MCF 10A (cell line): ENCODE measurements at regions not wholly inside any gene's neighbourhood (a gene's known extent, or its start where the extent isn't known, plus 50 kb on each side); places are given as distances from the start of the nearest gene placed in this dataset.

Experiments
- BruUV-seq: library from RNA; stranded (reverse); fragments of 400-500 nt; replicated peaks from 2 replicates; lab custom pipeline; 2021; lab: Mats Ljungman, UMichigan
- CTCF ChIA-PET: fragments of 300-600 bp; sonication (Branson Sonifier 250); formaldehyde crosslinking; extraction: SDS; loops from one replicate; lab custom pipeline; 2021; ENCODE audit warnings: antibody characterized with exemption, inconsistent platforms; lab: Yijun Ruan, JAX
- POLR2A ChIA-PET: fragments of 300-600, 350-650 bp; sonication (Branson Sonifier 250); formaldehyde crosslinking; extraction: SDS; loops from one replicate; lab custom pipeline; 2020; ENCODE audit warnings: antibody characterized with exemption, inconsistent platforms; lab: Yijun Ruan, JAX
- DNase-seq: peaks from one replicate; pipeline ENCODE4 v3.0.0-alpha.2; 2018; ENCODE audit not compliant: unreplicated experiment
- H3K27ac Mint-ChIP-seq: one replicate; pipeline ENCODE4 v1.8.0; 2022; ENCODE audit warnings: mild to moderate bottlenecking, low read depth, mixed read lengths; ENCODE audit not compliant: unreplicated experiment
- H3K27me3 Mint-ChIP-seq: one replicate; pipeline ENCODE4 v1.8.0; 2022; ENCODE audit warnings: mixed read lengths; ENCODE audit not compliant: insufficient read depth, unreplicated experiment
- H3K36me3 Mint-ChIP-seq: one replicate; pipeline ENCODE4 v1.8.0; 2022; ENCODE audit warnings: mild to moderate bottlenecking, moderate library complexity, mixed read lengths; ENCODE audit not compliant: insufficient read depth, unreplicated experiment
- H3K4me1 Mint-ChIP-seq: one replicate; pipeline ENCODE4 v1.8.0; 2022; ENCODE audit warnings: mixed read lengths; ENCODE audit not compliant: insufficient read depth, unreplicated experiment
- H3K4me3 Mint-ChIP-seq: one replicate; pipeline ENCODE4 v1.8.0; 2022; ENCODE audit warnings: mild to moderate bottlenecking, moderate library complexity, mixed read lengths; ENCODE audit not compliant: unreplicated experiment
- H3K9me3 Mint-ChIP-seq: one replicate; pipeline ENCODE4 v1.8.0; 2022; ENCODE audit warnings: mixed read lengths; ENCODE audit not compliant: unreplicated experiment
- intact Hi-C: fragments of 100-400 bp; cut with micrococcal nuclease; formaldehyde crosslinking; loops from 2 replicates; pipeline ENCODE4 v1.14.1; 2022
- TF ChIP-seq, protein P1 (sequence below): fragments of 200-600 bp; IDR thresholded peaks from one replicate; pipeline ENCODE4 v1.8.0; 2022; ENCODE audit warnings: antibody characterized with exemption, mild to moderate bottlenecking; ENCODE audit not compliant: unreplicated experiment

GRCh38 chr11:71302911-71303310, 50.5 kb upstream of the SHANK2 start:
- no peak for DNase-seq
- H3K9me3 Mint-ChIP-seq, result no peaks in the 10 kb centered on the region
- ChIA-PET POLR2A (interaction anchor here (0.6 kb wide), 1 partner anchor 146 kb away, joined by 5 read pairs; no protein-coding TSS in a partner anchor), CTCF (interaction anchor here (0.7 kb wide), 2 partner anchors 20 to 689 kb away, joined by 3 read pairs; no protein-coding TSS in a partner anchor)
- no peaks in the 10 kb centered on the region for H3K27me3 Mint-ChIP-seq
- no TSS peak for BruUV-seq
- peaks cover 21% of the 10 kb centered on the region for H3K4me1 Mint-ChIP-seq
- no peaks in the 10 kb centered on the region for H3K36me3 Mint-ChIP-seq
- TF ChIP-seq, protein P1, sequence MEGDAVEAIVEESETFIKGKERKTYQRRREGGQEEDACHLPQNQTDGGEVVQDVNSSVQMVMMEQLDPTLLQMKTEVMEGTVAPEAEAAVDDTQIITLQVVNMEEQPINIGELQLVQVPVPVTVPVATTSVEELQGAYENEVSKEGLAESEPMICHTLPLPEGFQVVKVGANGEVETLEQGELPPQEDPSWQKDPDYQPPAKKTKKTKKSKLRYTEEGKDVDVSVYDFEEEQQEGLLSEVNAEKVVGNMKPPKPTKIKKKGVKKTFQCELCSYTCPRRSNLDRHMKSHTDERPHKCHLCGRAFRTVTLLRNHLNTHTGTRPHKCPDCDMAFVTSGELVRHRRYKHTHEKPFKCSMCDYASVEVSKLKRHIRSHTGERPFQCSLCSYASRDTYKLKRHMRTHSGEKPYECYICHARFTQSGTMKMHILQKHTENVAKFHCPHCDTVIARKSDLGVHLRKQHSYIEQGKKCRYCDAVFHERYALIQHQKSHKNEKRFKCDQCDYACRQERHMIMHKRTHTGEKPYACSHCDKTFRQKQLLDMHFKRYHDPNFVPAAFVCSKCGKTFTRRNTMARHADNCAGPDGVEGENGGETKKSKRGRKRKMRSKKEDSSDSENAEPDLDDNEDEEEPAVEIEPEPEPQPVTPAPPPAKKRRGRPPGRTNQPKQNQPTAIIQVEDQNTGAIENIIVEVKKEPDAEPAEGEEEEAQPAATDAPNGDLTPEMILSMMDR, result no peak
- no peak overlapping the region for H3K4me3 Mint-ChIP-seq
- H3K27ac Mint-ChIP-seq, result no peak overlapping the region
- intact Hi-C loops, result no loop called here

DNA sequence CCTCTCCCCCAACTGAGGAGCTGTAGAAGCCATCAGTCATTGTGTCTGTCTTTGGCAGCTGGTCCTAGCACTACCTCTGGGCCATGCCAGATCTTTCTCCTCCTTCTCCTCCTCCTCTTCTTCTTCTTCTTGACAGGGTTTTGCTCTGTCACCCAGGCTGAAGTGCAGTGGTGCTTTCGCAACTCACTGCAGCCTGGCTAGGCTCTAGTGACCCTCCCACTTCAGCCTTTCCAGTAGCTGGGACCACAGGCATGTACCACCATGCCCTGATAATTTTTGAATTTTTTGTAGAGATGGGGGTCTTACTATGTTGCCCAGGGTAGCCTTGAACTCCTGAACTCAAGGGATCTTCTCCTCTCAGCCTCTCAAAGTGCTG, 50.1 kb upstream of the SHANK2 start:
- intact Hi-C loops, result no loop called here
- H3K27me3 Mint-ChIP-seq, result no peaks in the 10 kb centered on the region
- no peak for DNase-seq
- TF ChIP-seq, protein P1, result no peak
- H3K4me1 Mint-ChIP-seq, result peaks cover 21% of the 10 kb centered on the region
- no peaks in the 10 kb centered on the region for H3K9me3 Mint-ChIP-seq
- ChIA-PET POLR2A (interaction anchor here (0.6 kb wide), 1 partner anchor 146 kb away, joined by 5 read pairs; no protein-coding TSS in a partner anchor), CTCF (interaction anchor here (0.7 kb wide), 2 partner anchors 20 to 689 kb away, joined by 3 read pairs; no protein-coding TSS in a partner anchor)
- H3K27ac Mint-ChIP-seq, result no peak overlapping the region
- no TSS peak for BruUV-seq
- H3K4me3 Mint-ChIP-seq, result no peak overlapping the region
- no peaks in the 10 kb centered on the region for H3K36me3 Mint-ChIP-seq
